Brain microvascular endothelial cell (primary cell): ENCODE measurements at regions not wholly inside any gene's neighbourhood (a gene's known extent, or its start where the extent isn't known, plus 50 kb on each side); places are given as distances from the start of the nearest gene placed in this dataset.

ENCODE experiments used
- DNase-seq: peaks from one replicate; pipeline ENCODE4 v3.0.0-alpha.2; 2020
- H3K27ac ChIP-seq: fragments of 250-450 bp; sonication (Bioruptor Pico); 2 replicates; pipeline ENCODE4 v1.5.1; 2020; ENCODE audit warnings: mild to moderate bottlenecking, moderate library complexity
- H3K27me3 ChIP-seq: fragments of 250-450 bp; sonication (Bioruptor Pico); replicated peaks from 2 replicates; pipeline ENCODE4 v1.5.1; 2020; ENCODE audit warnings: mild to moderate bottlenecking
- H3K36me3 ChIP-seq: fragments of 250-450 bp; sonication (Bioruptor Pico); replicated peaks from 2 replicates; pipeline ENCODE4 v1.5.1; 2020; ENCODE audit warnings: mild to moderate bottlenecking
- H3K4me3 ChIP-seq: 2 replicates; pipeline ENCODE4 v1.5.1; 2011; ENCODE audit warnings: low read depth, mild to moderate bottlenecking, control low read depth, low read length, moderate library complexity
- CTCF ChIP-seq: IDR thresholded peaks from 2 replicates; pipeline ENCODE4 v1.5.1; 2011; ENCODE audit warnings: low read depth, mild to moderate bottlenecking, moderate library complexity, low read length, control low read depth, inconsistent platforms; ENCODE audit errors: missing control alignments
- in situ Hi-C: cut with HindIII; loops from 2 replicates; pipeline ENCODE4 v1.10.0; 2017; ENCODE audit warnings: low sequenced_read_pairs, low pct_ligation_motif_present

GRCh38 chr6:125516644-125517043, 214.9 kb upstream of the HDDC2 start:
- no peak for DNase-seq
- Histone ChIP-seq H3K27me3 (no peaks in the 10 kb centered on the region), H3K27ac (no peak overlapping the region), H3K36me3 (no peaks in the 10 kb centered on the region), H3K4me3 (no peak overlapping the region)
- in situ Hi-C loops = no loop called here
- no peak for TF ChIP-seq CTCF

- TF ChIP-seq CTCF = no peak
- Histone ChIP-seq H3K4me3 (no peak overlapping the region), H3K27me3 (no peaks in the 10 kb centered on the region), H3K36me3 (no peaks in the 10 kb centered on the region), H3K27ac (no peak overlapping the region)
- no peak for DNase-seq
- in situ Hi-C loops = no loop called here
These were observed 217.6 kb upstream of the HDDC2 start for GRCh38 chr6:125519367-125519766.

GRCh38 chr6:125524356-125524755, 222.6 kb upstream of the HDDC2 start:
- no peak for DNase-seq
- H3K27me3 ChIP-seq = no peaks in the 10 kb centered on the region
- in situ Hi-C loops = no loop called here
- no peak for TF ChIP-seq CTCF
- H3K27ac ChIP-seq = no peak overlapping the region
- H3K4me3 ChIP-seq = no peak overlapping the region
- H3K36me3 ChIP-seq = no peaks in the 10 kb centered on the region

GRCh38 chr6:125526007-125526720, 223.3 kb upstream of the HEY2 start:
- no peaks in the 10 kb centered on the region for H3K36me3 ChIP-seq
- DNase-seq = no peak
- no peaks in the 10 kb centered on the region for H3K27me3 ChIP-seq
- no peak overlapping the region for H3K4me3 ChIP-seq
- no peak overlapping the region for H3K27ac ChIP-seq
- TF ChIP-seq CTCF = no peak
- in situ Hi-C loops = no loop called here

GRCh38 chr6:125528621-125529041, 220.8 kb upstream of the HEY2 start:
- in situ Hi-C loops = no loop called here
- H3K4me3 ChIP-seq = no peak overlapping the region
- no peaks in the 10 kb centered on the region for H3K27me3 ChIP-seq
- H3K36me3 ChIP-seq = no peaks in the 10 kb centered on the region
- no peak for DNase-seq
- H3K27ac ChIP-seq = no peak overlapping the region
- no peak for TF ChIP-seq CTCF

- no peaks in the 10 kb centered on the region for H3K27me3 ChIP-seq
- no peak for DNase-seq
- no peak overlapping the region for H3K4me3 ChIP-seq
- H3K27ac ChIP-seq = no peak overlapping the region
- no peaks in the 10 kb centered on the region for H3K36me3 ChIP-seq
- in situ Hi-C loops = no loop called here
- TF ChIP-seq CTCF = no peak
These were observed 220.4 kb upstream of the HEY2 start for GRCh38 chr6:125529061-125529460.
